Activated CD4-positive, alpha-beta T cell treated with anti-CD3 and anti-CD28 coated beads, Interleukin-2, amount 10 ng/mL, durations not matched to agents 24 days and 14 days (primary cell): ENCODE measurements at regions not wholly inside any gene's neighbourhood (a gene's known extent, or its start where the extent isn't known, plus 50 kb on each side); places are given as distances from the start of the nearest gene placed in this dataset.

Experiments
- DNase-seq: peaks from one replicate; pipeline ENCODE4 v3.0.0; 2022
- H3K27ac Mint-ChIP-seq: one replicate; pipeline ENCODE4 v1.8.0; 2022; ENCODE audit warnings: mild to moderate bottlenecking, mixed read lengths
- H3K27me3 Mint-ChIP-seq: one replicate; pipeline ENCODE4 v1.8.0; 2022; ENCODE audit warnings: mixed read lengths
- H3K36me3 Mint-ChIP-seq: one replicate; pipeline ENCODE4 v1.8.0; 2022; ENCODE audit warnings: low read depth, mild to moderate bottlenecking, mixed read lengths
- H3K4me1 Mint-ChIP-seq: one replicate; pipeline ENCODE4 v1.8.0; 2021; ENCODE audit warnings: mixed read lengths
- H3K4me3 Mint-ChIP-seq: one replicate; pipeline ENCODE4 v1.8.0; 2022; ENCODE audit warnings: mild to moderate bottlenecking, moderate library complexity, mixed read lengths
- H3K9me3 Mint-ChIP-seq: one replicate; pipeline ENCODE4 v1.8.0; 2021; ENCODE audit warnings: mixed read lengths
- intact Hi-C: fragments of 100-400 bp; cut with micrococcal nuclease; formaldehyde crosslinking; loops from one replicate; pipeline ENCODE4 v1.15.1; 2023

GRCh38 chrX:9191392-9191791 is 157.5 kb upstream of the FAM9B start:
- Mint-ChIP-seq H3K27ac (no peak overlapping the region), H3K36me3 (no peaks in the 10 kb centered on the region), H3K4me1 (peaks cover 2% of the 10 kb centered on the region), H3K9me3 (peaks cover 3% of the 10 kb centered on the region), H3K27me3 (peaks cover 5% of the 10 kb centered on the region), H3K4me3 (no peak overlapping the region)
- no peak for DNase-seq
- intact Hi-C loops = no loop called here

- Mint-ChIP-seq H3K27me3 (peaks cover 2% of the 10 kb centered on the region), H3K27ac (no peak overlapping the region), H3K4me3 (no peak overlapping the region), H3K36me3 (no peaks in the 10 kb centered on the region), H3K4me1 (peaks cover 2% of the 10 kb centered on the region), H3K9me3 (peaks cover 3% of the 10 kb centered on the region)
- intact Hi-C loops = no loop called here
- no peak for DNase-seq
Observed at GRCh38 chrX:9195199-9195880, 161.4 kb upstream of the FAM9B start.

GRCh38 chrX:9196961-9197640 is 163.2 kb upstream of the FAM9B start:
- H3K9me3 Mint-ChIP-seq = peaks cover 3% of the 10 kb centered on the region
- no peak for DNase-seq
- H3K27me3 Mint-ChIP-seq = peaks cover 2% of the 10 kb centered on the region
- H3K4me3 Mint-ChIP-seq = no peak overlapping the region
- H3K27ac Mint-ChIP-seq = no peak overlapping the region
- H3K4me1 Mint-ChIP-seq = peaks cover 2% of the 10 kb centered on the region
- H3K36me3 Mint-ChIP-seq = no peaks in the 10 kb centered on the region
- intact Hi-C loops = no loop called here

- no peak for DNase-seq
- no peaks in the 10 kb centered on the region for H3K36me3 Mint-ChIP-seq
- H3K4me1 Mint-ChIP-seq = no peaks in the 10 kb centered on the region
- H3K9me3 Mint-ChIP-seq = peaks cover 4% of the 10 kb centered on the region
- no peak overlapping the region for H3K4me3 Mint-ChIP-seq
- intact Hi-C loops = no loop called here
- no peak overlapping the region for H3K27ac Mint-ChIP-seq
- peaks cover 3% of the 10 kb centered on the region for H3K27me3 Mint-ChIP-seq
Observed at GRCh38 chrX:9204560-9204959, 170.6 kb upstream of the FAM9B start.

GRCh38 chrX:9205599-9206223 is 171.8 kb upstream of the FAM9B start:
- no peak overlapping the region for H3K4me3 Mint-ChIP-seq
- no peak overlapping the region for H3K27ac Mint-ChIP-seq

GRCh38 chrX:9207142-9207541 is 173.2 kb upstream of the FAM9B start:
- no peak overlapping the region for H3K4me3 Mint-ChIP-seq
- no peak overlapping the region for H3K27ac Mint-ChIP-seq
- H3K9me3 Mint-ChIP-seq = peaks cover 4% of the 10 kb centered on the region
- DNase-seq = no peak
- no peaks in the 10 kb centered on the region for H3K36me3 Mint-ChIP-seq
- H3K4me1 Mint-ChIP-seq = no peaks in the 10 kb centered on the region
- peaks cover 3% of the 10 kb centered on the region for H3K27me3 Mint-ChIP-seq
- intact Hi-C loops = no loop called here

More at GRCh38 chrX:9205599-9206223, 171.8 kb upstream of the FAM9B start:
- intact Hi-C loops = no loop called here
- Mint-ChIP-seq H3K36me3 (no peaks in the 10 kb centered on the region), H3K4me1 (no peaks in the 10 kb centered on the region), H3K9me3 (peaks cover 4% of the 10 kb centered on the region), H3K27me3 (peaks cover 3% of the 10 kb centered on the region)
- no peak for DNase-seq

GRCh38 chrX:9211269-9211668 is 177.3 kb upstream of the FAM9B start:
- DNase-seq = no peak
- Mint-ChIP-seq H3K4me1 (no peaks in the 10 kb centered on the region), H3K27ac (no peak overlapping the region), H3K36me3 (no peaks in the 10 kb centered on the region), H3K9me3 (no peaks in the 10 kb centered on the region), H3K4me3 (no peak overlapping the region), H3K27me3 (peaks cover 3% of the 10 kb centered on the region)
- intact Hi-C loops = no loop called here

GRCh38 chrX:9221781-9222180 is 187.9 kb upstream of the FAM9B start:
- intact Hi-C loops = no loop called here
- H3K27ac Mint-ChIP-seq = no peak overlapping the region
- H3K9me3 Mint-ChIP-seq = peaks cover 4% of the 10 kb centered on the region
- DNase-seq = no peak
- no peaks in the 10 kb centered on the region for H3K4me1 Mint-ChIP-seq
- H3K4me3 Mint-ChIP-seq = no peak overlapping the region
- H3K36me3 Mint-ChIP-seq = no peaks in the 10 kb centered on the region
- peaks cover 2% of the 10 kb centered on the region for H3K27me3 Mint-ChIP-seq

- intact Hi-C loops = no loop called here
- Mint-ChIP-seq H3K4me3 (no peak overlapping the region), H3K9me3 (peaks cover 4% of the 10 kb centered on the region), H3K27me3 (peaks cover 2% of the 10 kb centered on the region), H3K27ac (no peak overlapping the region), H3K4me1 (no peaks in the 10 kb centered on the region), H3K36me3 (no peaks in the 10 kb centered on the region)
- DNase-seq = no peak
Observed at GRCh38 chrX:9222299-9222698, 188.4 kb upstream of the FAM9B start.

- Mint-ChIP-seq H3K27me3 (peaks cover 2% of the 10 kb centered on the region), H3K4me3 (no peak overlapping the region), H3K4me1 (peaks cover 9% of the 10 kb centered on the region), H3K27ac (no peak overlapping the region), H3K36me3 (no peaks in the 10 kb centered on the region), H3K9me3 (peaks cover 14% of the 10 kb centered on the region)
- no peak for DNase-seq
- intact Hi-C loops = no loop called here
Observed at GRCh38 chrX:9227276-9227675, 193.3 kb upstream of the FAM9B start.

GRCh38 chrX:9231491-9231890 is 197.6 kb upstream of the FAM9B start:
- intact Hi-C loops = loop anchor here (10.0 kb wide), 1 partner anchor 53 kb away; no protein-coding TSS in a partner anchor
- Mint-ChIP-seq H3K36me3 (no peaks in the 10 kb centered on the region), H3K4me1 (peaks cover 9% of the 10 kb centered on the region), H3K27me3 (no peaks in the 10 kb centered on the region), H3K4me3 (no peak overlapping the region), H3K27ac (no peak overlapping the region), H3K9me3 (peaks cover 14% of the 10 kb centered on the region)
- DNase-seq = peak; percentile 51

- intact Hi-C loops = loop anchor here (10.0 kb wide), 1 partner anchor 52 kb away; no protein-coding TSS in a partner anchor
- no peaks in the 10 kb centered on the region for H3K36me3 Mint-ChIP-seq
- DNase-seq = no peak
- peaks cover 14% of the 10 kb centered on the region for H3K9me3 Mint-ChIP-seq
- H3K27ac Mint-ChIP-seq = no peak overlapping the region
- H3K4me1 Mint-ChIP-seq = peaks cover 9% of the 10 kb centered on the region
- no peaks in the 10 kb centered on the region for H3K27me3 Mint-ChIP-seq
- H3K4me3 Mint-ChIP-seq = no peak overlapping the region
Observed at GRCh38 chrX:9233141-9233540, 199.2 kb upstream of the FAM9B start.

- Mint-ChIP-seq H3K27me3 (no peaks in the 10 kb centered on the region), H3K4me3 (no peak overlapping the region), H3K9me3 (peaks cover 14% of the 10 kb centered on the region), H3K27ac (no peak overlapping the region), H3K4me1 (peaks cover 9% of the 10 kb centered on the region), H3K36me3 (no peaks in the 10 kb centered on the region)
- intact Hi-C loops = loop anchor here (10.0 kb wide), 1 partner anchor 50 kb away; no protein-coding TSS in a partner anchor
- DNase-seq = no peak
Observed at GRCh38 chrX:9234315-9234714, 200.4 kb upstream of the FAM9B start.

GRCh38 chrX:9235722-9236121 is 201.8 kb upstream of the FAM9B start:
- Mint-ChIP-seq H3K9me3 (peaks cover 10% of the 10 kb centered on the region), H3K4me1 (peaks cover 6% of the 10 kb centered on the region), H3K27ac (no peak overlapping the region), H3K36me3 (no peaks in the 10 kb centered on the region), H3K4me3 (no peak overlapping the region), H3K27me3 (no peaks in the 10 kb centered on the region)
- intact Hi-C loops = loop anchor here (10.0 kb wide), 1 partner anchor 49 kb away; no protein-coding TSS in a partner anchor
- DNase-seq = no peak
